Activated CD8-positive, alpha-beta memory T cell treated with anti-CD3 and anti-CD28 coated beads for 48 hours (primary cell): ENCODE measurements at regions not wholly inside any gene's neighbourhood (a gene's known extent, or its start where the extent isn't known, plus 50 kb on each side); places are given as distances from the start of the nearest gene placed in this dataset.
"Not testable (repeated sequence)": the region's sequence is repeated elsewhere in the genome, so short reads cannot be mapped to it uniquely, and the experiment has no call there.

Source experiments
- DNase-seq, 3 experiments: peaks; one replicate each; pipeline ENCODE4 v3.0.0-alpha.2; 2020; ENCODE audit warnings: low read depth in 2 of 3, low spot score in 2 of 3

- no peak for DNase-seq
Observed at GRCh38 chr12:97616946-97617345, 154.3 kb downstream of the RMST start.

GRCh38 chr12:97628962-97629361, 166.4 kb downstream of the RMST start:
- DNase-seq, result no peak

- no peak for DNase-seq
Observed at GRCh38 chr12:97629382-97629781, 166.8 kb downstream of the RMST start.

GRCh38 chr12:97630356-97630755, 167.8 kb downstream of the RMST start:
- DNase-seq, result no peak

GRCh38 chr12:97630875-97631274, 168.3 kb downstream of the RMST start:
- no peak for DNase-seq

GRCh38 chr12:97637770-97638169, 175.2 kb downstream of the RMST start:
- DNase-seq, result no peak

- no peak for DNase-seq
Observed at GRCh38 chr12:97638739-97639138, 176.1 kb downstream of the RMST start.

- no peak for DNase-seq
Observed at GRCh38 chr12:97639702-97640101, 177.1 kb downstream of the RMST start.

- DNase-seq, result no peak
Observed at GRCh38 chr12:97640826-97641225, 178.2 kb downstream of the RMST start.

GRCh38 chr12:97642911-97643310, 180.3 kb downstream of the RMST start:
- DNase-seq, result no peak

- DNase-seq, result no peak
Observed at GRCh38 chr12:97643924-97644323, 181.3 kb downstream of the RMST start.

- DNase-seq, result no peak
Observed at GRCh38 chr12:97645726-97646125, 183.1 kb downstream of the RMST start.

GRCh38 chr12:97647142-97647541, 184.5 kb downstream of the RMST start:
- DNase-seq, result no peak

- DNase-seq, result no peak
Observed at GRCh38 chr12:97650242-97650641, 187.6 kb downstream of the RMST start.

GRCh38 chr12:97656548-97656947, 193.9 kb downstream of the RMST start:
- DNase-seq, result not testable (repeated sequence)

GRCh38 chr12:97659117-97659880, 196.7 kb downstream of the RMST start:
- no peak for DNase-seq

GRCh38 chr12:97666263-97666662, 203.7 kb downstream of the RMST start:
- no peak for DNase-seq

GRCh38 chr12:97672870-97673269, 210.3 kb downstream of the RMST start:
- DNase-seq, result no peak

GRCh38 chr12:97680751-97681150, 218.1 kb downstream of the RMST start:
- no peak for DNase-seq

GRCh38 chr12:97681612-97682504, 219.3 kb downstream of the RMST start:
- no peak for DNase-seq

GRCh38 chr12:97685360-97685759, 222.8 kb downstream of the RMST start:
- no peak for DNase-seq

- DNase-seq, result no peak
Observed at GRCh38 chr12:97701901-97702300, 239.3 kb downstream of the RMST start.
